Peyer's patch (tissue), 4 donors: ENCODE measurements at regions not wholly inside any gene's neighbourhood (a gene's known extent, or its start where the extent isn't known, plus 50 kb on each side); places are given as distances from the start of the nearest gene placed in this dataset.

Experiments used
- DNase-seq, 3 donors: peaks; one replicate each; pipeline ENCODE4 v3.0.0-alpha.2; 2017 to 2019
- H3K27ac ChIP-seq, 4 donors: fragments of 200-600 bp; sonication (generic); one replicate each; pipeline ENCODE4 v1.5.1; 2016 to 2019
- H3K27me3 ChIP-seq, 2 donors: fragments of 200-600 bp; sonication (generic); one replicate each; pipeline ENCODE4 v1.5.1; 2019
- H3K36me3 ChIP-seq, 3 donors: fragments of 200-600 bp; sonication (generic); one replicate each; pipeline ENCODE4 v1.5.1; 2016 to 2019
- H3K4me1 ChIP-seq, 4 donors: fragments of 200-600 bp; sonication (generic); one replicate each; pipeline ENCODE4 v1.5.1; 2016 to 2019
- H3K4me3 ChIP-seq, 4 donors: fragments of 200-600 bp; sonication (generic); 1 replicate in 3 of 4; 2 replicates in 1 of 4; pipeline ENCODE4 v1.5.1; 2016 to 2019; ENCODE audit warnings: mild to moderate bottlenecking in 1 of 4
- H3K9me3 ChIP-seq, 4 donors: fragments of 200-600 bp; sonication (generic); one replicate each; pipeline ENCODE4 v1.5.1; 2016 to 2019; ENCODE audit warnings: mild to moderate bottlenecking in 1 of 4
- CTCF ChIP-seq, 6 experiments: fragments of 450-650 bp in 4 of 6; fragments of 200-600 bp in 2 of 6; sonication (generic) in 1 of 6; IDR thresholded peaks; one replicate each; pipeline ENCODE4 v1.5.1; 2017 to 2019; ENCODE audit warnings: antibody characterized with exemption in 6 of 6, mild to moderate bottlenecking in 3 of 6, moderate library complexity in 1 of 6
- POLR2A ChIP-seq, 2 donors: fragments of 450-650 bp; IDR thresholded peaks; one replicate each; pipeline ENCODE4 v1.5.1; 2017; ENCODE audit warnings: antibody characterized with exemption in 2 of 2, mild to moderate bottlenecking in 2 of 2, moderate library complexity in 2 of 2

- TF ChIP-seq POLR2A (IDR thresholded peaks at IDR 0.05) = no peak
- no peak for TF ChIP-seq CTCF (IDR thresholded peaks at IDR 0.05)
- H3K27ac ChIP-seq = no peak overlapping the region
- H3K4me3 ChIP-seq = no peak overlapping the region
- no peaks in the 10 kb centered on the region for H3K27me3 ChIP-seq
- no peaks in the 10 kb centered on the region for H3K36me3 ChIP-seq
- no peak for DNase-seq
- no peaks in the 10 kb centered on the region for H3K9me3 ChIP-seq
- H3K4me1 ChIP-seq = no peaks in the 10 kb centered on the region
Observed at GRCh38 chr4:175436196-175436595, 375.9 kb downstream of the GPM6A start.

- H3K4me3 ChIP-seq = no peak overlapping the region
Observed at GRCh38 chr4:175440786-175441185, 371.3 kb downstream of the GPM6A start.

GRCh38 chr4:175441256-175441655 lies 370.8 kb downstream of the GPM6A start:
- no peak for TF ChIP-seq POLR2A (IDR thresholded peaks at IDR 0.05)
- no peak for TF ChIP-seq CTCF (IDR thresholded peaks at IDR 0.05)
- H3K27me3 ChIP-seq = no peaks in the 10 kb centered on the region
- DNase-seq = no peak
- H3K27ac ChIP-seq = no peak overlapping the region
- no peaks in the 10 kb centered on the region for H3K36me3 ChIP-seq
- no peak overlapping the region for H3K4me3 ChIP-seq
- H3K4me1 ChIP-seq = no peaks in the 10 kb centered on the region
- H3K9me3 ChIP-seq = no peaks in the 10 kb centered on the region

More at GRCh38 chr4:175440786-175441185, 371.3 kb downstream of the GPM6A start:
- Histone ChIP-seq H3K36me3 (no peaks in the 10 kb centered on the region), H3K27ac (no peak overlapping the region), H3K4me1 (no peaks in the 10 kb centered on the region), H3K9me3 (no peaks in the 10 kb centered on the region), H3K27me3 (no peaks in the 10 kb centered on the region)
- TF ChIP-seq CTCF (IDR thresholded peaks at IDR 0.05) (no peak), POLR2A (IDR thresholded peaks at IDR 0.05) (no peak)
- no peak for DNase-seq

GRCh38 chr4:175443547-175443946 lies 368.5 kb downstream of the GPM6A start:
- H3K27ac ChIP-seq = no peak overlapping the region
- TF ChIP-seq POLR2A (IDR thresholded peaks at IDR 0.05) (no peak), CTCF (IDR thresholded peaks at IDR 0.05) (no peak)
- DNase-seq = no peak
- no peaks in the 10 kb centered on the region for H3K36me3 ChIP-seq
- H3K27me3 ChIP-seq = no peaks in the 10 kb centered on the region
- no peaks in the 10 kb centered on the region for H3K4me1 ChIP-seq
- H3K9me3 ChIP-seq = no peaks in the 10 kb centered on the region
- no peak overlapping the region for H3K4me3 ChIP-seq

GRCh38 chr4:175444512-175444911 lies 367.6 kb downstream of the GPM6A start:
- Histone ChIP-seq H3K27me3 (no peaks in the 10 kb centered on the region), H3K4me3 (no peak overlapping the region), H3K4me1 (no peaks in the 10 kb centered on the region), H3K9me3 (no peaks in the 10 kb centered on the region), H3K36me3 (no peaks in the 10 kb centered on the region), H3K27ac (no peak overlapping the region)
- no peak for TF ChIP-seq CTCF (IDR thresholded peaks at IDR 0.05)
- no peak for TF ChIP-seq POLR2A (IDR thresholded peaks at IDR 0.05)
- DNase-seq = no peak

- DNase-seq = no peak
- Histone ChIP-seq H3K4me3 (no peak overlapping the region), H3K4me1 (no peaks in the 10 kb centered on the region), H3K9me3 (no peaks in the 10 kb centered on the region), H3K27ac (no peak overlapping the region), H3K36me3 (no peaks in the 10 kb centered on the region), H3K27me3 (no peaks in the 10 kb centered on the region)
- TF ChIP-seq POLR2A (IDR thresholded peaks at IDR 0.05) (no peak), CTCF (IDR thresholded peaks at IDR 0.05) (no peak)
Observed at GRCh38 chr4:175447016-175447415, 365.0 kb downstream of the GPM6A start.
